ENCODE measurements at regions not wholly inside any gene's neighbourhood (a gene's known extent, or its start where the extent isn't known, plus 50 kb on each side); places are given as distances from the start of the nearest gene placed in this dataset.

DNA sequence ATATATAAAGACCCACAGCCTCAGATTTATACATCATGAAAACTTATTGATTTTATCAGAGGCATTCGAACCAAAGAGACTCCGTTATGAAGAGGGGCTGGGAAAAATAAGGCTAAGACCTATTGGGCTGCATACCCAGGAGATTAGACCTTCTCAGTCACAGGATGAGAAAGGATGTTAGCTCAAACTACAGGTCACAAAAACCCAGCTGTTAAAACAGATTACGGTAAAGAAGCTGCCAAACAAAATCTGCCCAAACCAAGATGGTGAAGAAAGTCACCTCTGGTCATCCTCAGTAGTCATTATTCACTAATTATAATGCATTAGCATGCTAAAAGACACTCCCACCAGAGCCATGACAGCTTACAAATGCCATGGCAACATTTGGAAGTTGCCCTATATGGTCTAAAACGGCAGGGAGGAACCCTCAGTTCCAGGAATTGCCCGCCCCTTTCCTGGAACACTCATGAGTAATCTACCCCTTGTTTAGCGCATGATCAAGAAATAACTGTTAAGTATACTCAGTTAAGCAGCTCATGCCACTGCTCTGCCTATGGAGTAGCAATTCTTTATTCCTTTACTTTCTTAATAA is 362.5 kb upstream of the PCDH15 start:
- TF ChIP-seq, protein P1, sequence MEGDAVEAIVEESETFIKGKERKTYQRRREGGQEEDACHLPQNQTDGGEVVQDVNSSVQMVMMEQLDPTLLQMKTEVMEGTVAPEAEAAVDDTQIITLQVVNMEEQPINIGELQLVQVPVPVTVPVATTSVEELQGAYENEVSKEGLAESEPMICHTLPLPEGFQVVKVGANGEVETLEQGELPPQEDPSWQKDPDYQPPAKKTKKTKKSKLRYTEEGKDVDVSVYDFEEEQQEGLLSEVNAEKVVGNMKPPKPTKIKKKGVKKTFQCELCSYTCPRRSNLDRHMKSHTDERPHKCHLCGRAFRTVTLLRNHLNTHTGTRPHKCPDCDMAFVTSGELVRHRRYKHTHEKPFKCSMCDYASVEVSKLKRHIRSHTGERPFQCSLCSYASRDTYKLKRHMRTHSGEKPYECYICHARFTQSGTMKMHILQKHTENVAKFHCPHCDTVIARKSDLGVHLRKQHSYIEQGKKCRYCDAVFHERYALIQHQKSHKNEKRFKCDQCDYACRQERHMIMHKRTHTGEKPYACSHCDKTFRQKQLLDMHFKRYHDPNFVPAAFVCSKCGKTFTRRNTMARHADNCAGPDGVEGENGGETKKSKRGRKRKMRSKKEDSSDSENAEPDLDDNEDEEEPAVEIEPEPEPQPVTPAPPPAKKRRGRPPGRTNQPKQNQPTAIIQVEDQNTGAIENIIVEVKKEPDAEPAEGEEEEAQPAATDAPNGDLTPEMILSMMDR (IDR thresholded peaks at IDR 0.05) = no peak
- TF ChIP-seq POLR2A (IDR thresholded peaks at IDR 0.05) (no peak), POLR2AphosphoS5 (IDR thresholded peaks at IDR 0.05) (no peak)

Data from sigmoid colon (tissue), 4 donors.